ENCODE measurements at regions not wholly inside any gene's neighbourhood (a gene's known extent, or its start where the extent isn't known, plus 50 kb on each side); places are given as distances from the start of the nearest gene placed in this dataset.

GRCh38 chr14:89550821-89551220 is 133.8 kb upstream of the FOXN3 start:
- TF ChIP-seq CTCF (conservative IDR thresholded peaks at IDR 0.05), result no peak
- no peak for TF ChIP-seq ZFX (IDR thresholded peaks at IDR 0.05)
